Activated CD8-positive, alpha-beta memory T cell treated with anti-CD3 and anti-CD28 coated beads, Interleukin-2, amount 50 U/mL, for 1 hour (primary cell): ENCODE measurements at regions not wholly inside any gene's neighbourhood (a gene's known extent, or its start where the extent isn't known, plus 50 kb on each side); places are given as distances from the start of the nearest gene placed in this dataset.
"Not testable (repeated sequence)": the region's sequence is repeated elsewhere in the genome, so short reads cannot be mapped to it uniquely, and the experiment has no call there.

Experiments
- DNase-seq: peaks from one replicate; pipeline ENCODE4 v3.0.0-alpha.2; 2020; ENCODE audit errors: extremely low read depth

DNA sequence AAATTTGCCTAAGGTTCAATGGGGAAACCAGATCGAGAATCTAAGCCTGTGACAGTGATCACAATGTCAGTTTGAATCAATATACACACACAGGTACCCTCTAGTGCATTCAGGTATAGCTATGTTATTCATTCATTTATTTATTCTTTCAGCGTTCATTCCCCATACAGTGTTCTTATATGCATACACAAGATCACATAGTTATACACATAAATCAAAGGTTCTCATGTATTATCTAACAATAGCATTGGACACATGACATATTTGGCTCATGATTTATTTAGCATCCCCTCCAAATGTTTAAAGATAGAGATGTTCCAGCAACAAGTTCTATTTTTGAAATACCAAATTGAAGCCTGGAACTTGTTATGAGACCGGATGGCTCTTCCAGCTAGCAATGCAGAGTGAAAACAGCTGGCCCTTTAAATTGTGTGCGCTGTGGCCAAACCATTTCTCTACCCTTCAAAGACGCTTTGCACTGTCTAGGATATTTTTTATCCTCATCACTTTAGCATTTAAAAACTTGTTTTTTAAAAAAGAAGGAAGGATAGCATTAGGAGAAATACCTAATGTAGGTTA, 131.0 kb downstream of the ATXN3L start:
- DNase-seq = no peak

DNA sequence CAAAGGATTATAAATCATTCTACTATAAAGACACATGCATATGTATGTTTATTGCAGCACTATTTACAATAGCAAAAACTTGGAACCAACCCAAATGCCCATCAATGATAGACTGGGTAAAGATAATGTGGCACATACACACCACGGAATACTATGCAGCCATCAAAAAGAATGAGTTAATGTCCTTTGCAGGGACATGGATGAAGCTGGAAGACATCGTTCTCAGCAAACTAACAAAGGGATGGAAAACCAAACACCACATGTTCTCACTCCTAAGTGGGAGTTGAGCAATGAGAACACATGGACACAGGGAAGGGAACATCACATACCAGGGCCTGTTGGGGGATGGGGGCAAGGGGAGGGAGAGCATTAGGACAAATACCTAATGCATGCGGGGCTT, 133.2 kb downstream of the ATXN3L start:
- not testable (repeated sequence) for DNase-seq

DNA sequence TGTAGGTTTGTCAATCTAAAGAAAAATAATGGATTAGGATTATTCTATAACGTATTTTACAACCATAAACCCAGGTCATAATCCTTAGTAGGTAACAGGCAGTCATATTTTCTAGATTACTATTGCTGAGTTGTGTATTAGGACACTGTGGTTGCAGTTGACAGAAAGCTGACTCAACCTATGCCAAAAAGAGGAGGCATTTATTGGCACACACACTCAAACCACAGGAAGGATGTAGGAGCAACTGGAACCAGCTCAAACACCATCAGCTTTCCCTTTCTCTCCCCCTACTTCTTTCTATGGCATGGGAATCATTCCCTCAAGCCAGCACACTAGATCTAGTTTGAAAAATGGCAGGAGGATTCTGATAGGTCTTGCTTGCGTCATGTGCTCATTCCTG, 136.4 kb upstream of the FAM9C start:
- DNase-seq = no peak

DNA sequence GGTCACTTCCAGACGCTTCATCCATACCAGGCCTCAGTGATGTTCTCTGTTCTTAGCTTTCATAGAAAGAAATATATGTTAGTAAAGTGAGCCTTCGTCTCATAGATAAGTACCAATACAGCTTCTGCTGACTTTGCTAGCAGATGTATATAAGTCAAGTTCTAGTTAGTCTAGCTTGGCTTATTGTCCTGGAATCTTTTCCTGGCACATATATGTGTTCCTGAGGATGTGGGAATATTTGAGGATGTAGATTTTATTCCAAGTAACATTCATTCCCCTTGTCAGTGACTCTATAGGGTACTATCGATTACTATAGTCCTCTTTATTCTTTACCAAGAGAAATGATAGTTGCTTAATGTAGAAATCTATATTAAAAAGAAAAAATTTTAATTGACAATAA, 135.2 kb upstream of the FAM9C start:
- DNase-seq = no peak

DNA sequence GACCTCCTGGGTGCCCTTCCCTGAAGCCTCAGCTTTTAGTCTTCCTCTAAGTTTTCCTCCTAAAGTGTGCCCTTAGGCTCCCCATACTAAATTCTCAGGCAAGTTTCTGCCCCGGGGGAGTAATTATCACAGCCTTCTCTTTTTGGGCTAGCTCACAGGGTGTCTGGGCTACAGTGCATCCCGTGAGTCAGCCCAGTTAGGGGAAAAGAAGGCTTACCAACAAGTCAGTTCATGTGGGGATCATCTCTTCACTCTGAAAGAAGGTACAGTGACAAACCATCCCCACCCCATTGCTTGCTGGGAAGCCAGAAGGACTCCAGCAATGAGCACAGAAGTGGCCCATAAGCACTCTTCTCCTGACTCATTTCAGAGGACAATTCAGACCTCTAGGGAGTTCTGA, 134.7 kb upstream of the FAM9C start:
- no peak for DNase-seq

DNA sequence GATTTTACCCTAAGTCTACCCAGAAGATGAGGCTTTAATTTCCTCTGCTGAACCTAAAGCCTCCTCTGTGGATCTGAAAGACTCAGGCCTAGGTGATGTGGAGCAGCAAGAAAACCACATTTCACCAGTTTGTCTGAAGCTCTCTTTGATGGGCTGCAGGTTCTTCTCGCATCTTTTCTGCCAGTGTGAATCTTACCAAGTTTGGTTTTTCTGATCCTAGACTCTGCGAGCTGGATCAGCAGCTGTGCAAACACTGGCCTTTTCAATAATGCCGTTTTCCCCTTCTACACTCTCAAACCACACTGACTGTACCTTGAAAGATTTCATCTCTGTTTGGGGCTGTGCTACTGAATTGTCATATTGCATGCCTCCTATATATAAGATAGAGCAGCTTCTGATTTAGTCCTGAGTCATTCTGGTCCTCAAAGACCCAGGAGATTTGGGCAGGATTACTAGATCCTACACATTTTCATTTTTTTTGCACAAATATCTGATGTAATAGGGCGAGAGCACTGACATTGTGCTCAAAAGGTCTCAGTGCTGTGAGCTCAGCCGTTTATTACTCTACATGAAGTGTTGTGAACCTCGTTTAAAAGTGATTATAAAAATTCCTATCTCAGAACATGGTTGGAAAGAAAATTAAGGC, 133.6 kb upstream of the FAM9C start:
- DNase-seq = no peak

DNA sequence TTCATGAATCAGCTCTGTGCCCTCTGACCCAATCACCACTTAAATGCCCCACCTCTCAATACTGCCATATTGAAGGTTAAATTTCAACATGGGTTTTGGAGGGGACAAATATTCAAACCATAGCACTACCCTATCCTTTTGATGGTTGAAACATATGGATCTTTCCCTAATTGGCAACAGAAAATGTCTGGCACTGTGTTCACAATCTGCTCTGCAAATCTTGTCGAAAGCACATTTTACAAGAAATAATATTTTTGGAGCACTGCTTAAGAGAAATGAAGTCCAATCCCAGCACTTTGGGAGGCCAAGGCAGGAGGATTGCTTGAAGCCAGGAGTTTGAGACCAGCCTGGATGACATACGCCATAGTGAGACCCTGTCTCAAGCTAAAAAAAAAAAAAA, 130.6 kb upstream of the FAM9C start:
- DNase-seq = no peak

DNA sequence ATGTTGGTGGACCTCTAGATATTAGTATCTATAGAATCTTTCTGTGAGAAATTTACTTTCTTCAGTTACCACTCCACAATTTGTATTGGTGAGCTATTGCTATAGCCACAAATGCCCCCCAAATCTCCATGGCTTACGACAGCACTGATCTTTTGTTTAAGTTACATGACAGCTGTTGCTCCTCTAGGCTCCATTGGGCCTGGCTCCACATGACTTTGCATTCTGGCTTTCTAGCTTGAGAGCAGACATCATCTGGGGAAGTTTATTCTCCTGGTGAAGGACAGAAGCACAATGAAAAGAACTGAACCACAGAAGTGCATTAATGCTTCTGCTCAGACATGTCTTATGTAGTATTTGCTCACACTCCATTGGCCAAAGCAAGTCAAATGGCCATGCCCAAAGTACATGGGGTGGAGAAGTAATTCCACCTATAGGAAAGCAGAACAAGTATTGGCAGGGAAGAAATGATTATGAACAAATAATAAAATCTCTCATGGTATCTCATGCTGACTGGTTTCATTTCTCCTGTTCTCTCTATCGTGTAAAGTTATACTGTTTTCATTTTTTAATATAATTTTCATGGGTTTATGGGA, 126.6 kb upstream of the FAM9C start:
- DNase-seq = no peak

DNA sequence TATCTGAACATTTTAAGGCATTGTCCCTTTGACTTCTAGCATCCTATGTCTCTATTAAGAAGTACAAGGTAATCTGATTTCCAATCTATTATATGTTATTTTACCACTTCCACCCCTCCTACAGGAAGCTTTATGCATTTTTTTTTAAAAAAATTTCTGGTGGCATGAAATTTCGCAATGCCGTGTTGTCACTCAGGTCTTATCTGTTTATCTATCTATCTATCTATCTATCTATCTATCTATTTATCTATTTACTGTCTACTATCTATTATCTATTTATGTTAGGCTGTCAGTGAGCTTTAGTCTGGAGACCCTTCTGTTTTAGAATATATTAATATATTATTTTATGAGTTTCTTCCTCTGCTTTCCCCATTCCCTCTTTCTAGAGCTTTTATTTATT, 125.3 kb upstream of the FAM9C start:
- no peak for DNase-seq

DNA sequence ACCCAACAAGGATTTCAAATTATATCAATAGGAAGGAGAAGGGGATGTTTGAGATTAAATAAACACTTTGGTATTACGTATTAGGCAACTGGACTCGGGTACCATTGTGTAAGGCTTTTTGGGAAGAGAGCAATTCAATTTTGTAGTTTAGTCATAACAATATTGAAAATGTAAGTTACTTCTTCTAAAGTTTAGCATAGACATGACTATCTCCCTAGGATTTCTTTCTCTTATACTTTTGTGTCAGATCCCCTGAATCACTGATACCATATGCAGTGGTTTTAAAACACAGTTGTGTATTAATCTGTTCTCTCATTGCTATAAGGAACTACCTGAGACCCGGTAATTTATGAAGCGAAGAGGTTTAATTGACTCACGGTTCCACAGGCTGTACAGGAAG, 123.8 kb upstream of the FAM9C start:
- no peak for DNase-seq

DNA sequence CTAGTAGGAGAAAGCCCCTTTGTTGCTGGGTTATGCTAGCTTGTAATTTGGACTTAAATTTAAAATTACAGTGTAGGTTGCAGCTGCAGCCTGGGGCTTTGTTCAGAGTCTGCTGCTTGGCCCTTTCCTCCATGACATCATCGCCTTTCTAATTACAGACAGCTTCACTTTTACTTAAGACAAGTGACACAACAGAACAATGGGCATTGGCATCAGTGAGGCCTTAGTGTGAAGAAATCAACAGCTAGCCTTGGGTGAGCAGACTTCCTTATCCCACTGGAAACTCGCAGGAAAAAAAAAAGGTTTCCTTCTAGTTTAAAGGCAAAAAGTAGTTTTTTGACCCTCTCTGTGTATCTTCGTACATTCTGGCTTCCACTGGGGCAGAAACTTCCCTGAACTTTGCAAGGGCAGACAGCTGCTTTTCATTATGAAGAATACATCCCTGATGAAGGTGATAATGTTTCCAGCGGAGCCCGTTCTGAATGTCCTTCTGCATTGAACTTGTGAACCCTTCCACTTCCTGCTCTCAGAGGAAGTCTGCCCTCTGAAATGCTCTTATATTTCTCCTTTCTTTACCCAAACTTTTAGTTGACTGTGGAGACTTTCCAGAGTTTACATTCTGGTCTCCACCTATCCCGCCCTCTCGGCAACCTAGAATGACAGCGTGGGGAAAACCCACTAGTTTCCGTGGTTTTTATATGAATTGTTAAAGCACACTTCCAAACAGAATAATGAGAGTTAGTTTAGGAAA, 123.2 kb upstream of the FAM9C start:
- no peak for DNase-seq

DNA sequence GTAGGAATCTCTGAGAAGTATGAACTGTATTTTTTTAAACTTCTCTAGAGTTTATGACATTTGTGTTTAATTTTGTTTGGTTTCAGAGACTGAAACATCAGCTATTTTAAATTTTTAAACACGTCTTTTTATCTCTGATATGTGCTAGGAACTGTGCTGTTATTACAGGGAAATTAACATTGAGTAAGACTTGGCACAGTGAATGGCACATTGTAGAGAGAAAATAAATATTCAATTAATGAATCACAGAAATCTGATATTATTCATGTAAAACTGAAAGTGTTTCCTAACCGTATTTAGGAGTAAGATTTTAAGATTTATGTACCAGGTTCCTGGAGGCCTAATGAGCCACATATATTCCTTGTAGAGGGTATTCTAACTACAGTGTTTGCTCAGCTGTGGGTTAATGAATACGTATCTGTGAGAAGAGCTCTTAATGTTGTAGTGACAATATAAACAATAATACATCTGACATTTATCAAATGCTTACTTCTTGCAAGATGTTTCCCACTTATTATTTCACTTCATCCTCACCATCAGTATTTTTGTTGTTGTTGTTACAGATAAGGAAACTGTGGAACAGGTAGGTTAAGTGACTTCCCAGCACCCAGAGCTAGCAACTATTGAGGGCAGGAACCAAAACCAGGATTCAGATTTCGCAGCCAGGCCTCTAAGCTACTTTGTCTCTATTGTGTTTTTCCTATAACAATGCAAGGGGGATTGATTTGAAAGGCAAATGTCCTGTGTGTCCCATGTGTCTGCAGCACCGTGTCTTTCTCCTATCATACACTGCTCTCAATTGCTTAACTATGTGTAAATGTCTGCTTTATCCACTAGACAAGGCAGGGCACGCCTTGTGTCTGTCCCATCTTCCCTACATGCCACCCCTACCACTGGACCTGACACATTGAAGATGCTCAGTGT, 121.1 kb upstream of the FAM9C start:
- DNase-seq = no peak

DNA sequence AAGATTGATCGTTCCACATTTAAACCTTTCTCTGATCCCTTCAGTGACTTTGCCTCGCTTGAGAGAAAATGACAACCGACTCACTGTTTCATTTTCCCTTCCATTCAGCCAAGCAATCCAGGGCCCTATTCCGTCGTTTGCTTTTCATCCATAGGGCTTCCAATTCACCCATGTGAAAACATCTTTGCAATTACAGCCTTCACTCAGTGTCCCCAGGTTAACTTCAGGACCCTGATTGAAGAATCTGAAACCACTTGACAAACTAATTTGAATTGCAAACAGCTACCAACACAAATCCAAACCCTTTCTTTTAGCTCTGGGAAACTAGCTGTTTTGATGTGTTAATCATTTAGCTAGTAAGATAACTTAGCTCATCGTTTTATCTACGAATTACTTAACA, 120.2 kb upstream of the FAM9C start:
- no peak for DNase-seq

DNA sequence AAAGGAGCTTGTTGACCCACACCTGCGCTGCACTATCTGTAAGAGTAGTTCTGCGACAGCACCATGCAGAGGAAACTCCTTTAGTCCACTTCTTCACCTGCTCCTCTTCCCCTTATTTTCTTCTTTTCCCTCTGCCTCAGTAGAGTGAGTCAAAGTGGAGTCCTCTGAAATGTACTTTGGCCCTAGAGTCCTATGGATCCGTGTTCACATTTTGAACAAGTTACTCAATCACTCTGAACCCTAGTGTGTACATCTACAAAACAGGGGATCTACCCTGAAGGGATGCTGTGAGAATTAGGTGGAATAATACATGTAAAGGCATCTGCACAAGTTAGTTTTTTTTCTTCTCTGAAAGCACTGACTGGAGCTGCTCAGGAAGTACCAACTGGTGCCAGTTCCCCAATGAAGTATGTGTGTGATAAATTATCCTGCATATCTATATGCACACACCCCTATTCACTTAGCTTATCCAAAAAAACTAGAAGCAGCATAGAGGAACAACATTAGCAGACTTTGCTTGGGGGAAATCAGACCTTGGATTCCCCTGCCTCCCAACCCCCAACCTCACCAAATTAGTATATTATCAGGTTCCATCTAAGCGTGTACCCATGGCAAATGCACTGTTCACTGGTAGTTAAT, 118.5 kb upstream of the FAM9C start:
- DNase-seq = no peak

DNA sequence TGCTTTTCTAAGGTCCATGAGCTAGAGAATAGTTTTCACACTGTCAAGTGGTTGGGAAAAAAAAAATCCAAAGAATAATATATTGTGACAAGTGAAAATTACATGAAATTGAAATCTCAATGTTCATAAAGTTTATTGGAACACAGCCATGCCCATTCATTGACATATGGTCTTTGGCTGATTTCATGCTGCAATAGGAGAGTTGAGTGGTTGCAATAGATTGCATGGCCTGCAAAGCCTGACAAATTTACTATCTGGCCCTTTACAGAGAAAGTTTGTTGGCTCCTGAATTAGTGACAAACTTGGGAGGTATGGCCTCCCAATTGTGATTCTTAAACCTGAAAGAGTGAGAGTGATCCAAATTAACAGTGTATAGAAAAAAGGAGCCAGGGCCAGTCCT, 115.5 kb upstream of the FAM9C start:
- no peak for DNase-seq

DNA sequence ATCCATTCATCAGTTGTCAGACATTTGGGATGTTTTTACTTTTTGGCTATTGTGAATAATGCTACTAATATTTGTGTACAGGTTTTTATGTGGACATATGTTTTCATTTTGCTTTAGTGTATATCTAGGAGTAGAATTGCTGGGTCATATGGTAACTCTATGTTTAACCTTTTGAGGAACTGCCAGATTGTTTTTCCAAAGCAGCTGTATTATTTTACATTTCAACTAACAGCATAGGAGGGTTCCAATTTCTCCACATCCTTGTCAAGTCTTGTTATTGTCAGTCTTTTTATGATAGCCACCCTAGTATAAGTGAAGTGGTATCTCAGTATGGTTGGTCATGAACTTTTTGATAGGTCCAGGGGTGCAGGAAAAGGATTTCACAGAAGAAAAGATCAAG, 114.5 kb upstream of the FAM9C start:
- DNase-seq = no peak

DNA sequence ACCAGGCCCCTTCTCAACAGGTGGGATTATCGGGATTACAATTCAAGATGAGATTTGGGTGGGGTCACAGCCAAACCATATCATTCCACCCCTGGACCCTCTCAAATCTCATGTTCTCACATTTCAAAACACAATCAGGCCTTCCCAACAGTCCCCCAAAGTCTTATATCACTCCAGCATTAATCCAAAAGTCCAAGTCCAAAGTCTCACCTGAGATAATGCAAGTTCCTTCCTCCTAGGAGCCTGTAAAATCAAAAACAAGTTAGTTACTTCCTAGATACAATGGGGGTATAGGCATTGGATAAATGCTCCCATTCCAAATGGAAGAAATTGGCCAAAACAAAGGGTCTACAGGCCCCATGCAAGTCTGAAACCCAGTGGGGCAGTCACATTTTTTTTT, 111.1 kb upstream of the FAM9C start:
- DNase-seq = not testable (repeated sequence)

DNA sequence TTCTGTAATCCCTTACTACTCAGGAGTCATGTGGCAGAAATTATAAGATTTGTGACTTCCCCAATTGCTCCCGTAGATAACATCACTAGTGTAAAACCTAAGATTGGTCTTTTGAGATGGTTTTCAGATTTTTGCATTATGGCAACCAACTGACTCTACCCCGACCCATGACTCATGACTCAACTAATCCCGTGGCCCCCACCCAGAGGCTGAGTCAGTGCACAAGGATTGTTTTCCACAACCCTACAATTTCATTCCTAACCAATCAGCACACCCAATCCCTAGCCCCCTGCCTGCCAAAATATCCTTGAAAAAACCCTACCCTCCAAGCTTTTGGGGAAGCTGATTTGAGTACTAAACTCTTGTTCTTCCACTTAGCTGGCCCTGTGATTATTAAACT, 109.4 kb upstream of the FAM9C start:
- no peak for DNase-seq

DNA sequence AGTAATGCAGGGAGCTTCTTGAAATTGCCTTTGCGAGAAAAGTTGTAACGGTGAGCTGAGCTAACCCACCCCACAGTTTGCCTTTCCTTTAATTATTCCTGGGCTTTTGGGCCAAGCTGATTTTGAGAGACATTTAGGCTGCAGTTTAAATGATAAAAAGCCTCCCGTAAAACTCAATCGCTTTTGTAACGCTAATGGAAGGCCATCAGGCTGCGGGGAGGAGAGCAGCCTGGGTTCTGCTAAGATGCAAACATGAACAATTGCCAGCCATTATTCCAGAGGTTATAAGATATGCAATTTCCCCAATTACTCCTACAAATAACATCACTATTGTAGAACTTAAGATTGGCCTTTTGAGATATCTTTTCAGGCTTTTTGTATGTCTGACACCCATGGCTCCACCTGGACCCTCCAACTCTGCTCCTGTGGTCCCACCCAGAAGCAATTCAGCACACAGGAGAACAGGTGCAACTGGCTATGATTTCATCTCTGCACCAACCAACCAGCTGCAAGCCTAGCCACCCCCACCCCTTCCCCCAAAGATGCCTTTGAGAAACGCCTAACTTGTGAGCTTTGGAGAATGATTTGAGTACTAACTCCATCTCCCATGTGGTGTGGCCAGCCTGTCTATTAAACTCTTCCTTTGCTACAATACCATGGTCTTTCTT, 108.2 kb upstream of the FAM9C start:
- DNase-seq = no peak

DNA sequence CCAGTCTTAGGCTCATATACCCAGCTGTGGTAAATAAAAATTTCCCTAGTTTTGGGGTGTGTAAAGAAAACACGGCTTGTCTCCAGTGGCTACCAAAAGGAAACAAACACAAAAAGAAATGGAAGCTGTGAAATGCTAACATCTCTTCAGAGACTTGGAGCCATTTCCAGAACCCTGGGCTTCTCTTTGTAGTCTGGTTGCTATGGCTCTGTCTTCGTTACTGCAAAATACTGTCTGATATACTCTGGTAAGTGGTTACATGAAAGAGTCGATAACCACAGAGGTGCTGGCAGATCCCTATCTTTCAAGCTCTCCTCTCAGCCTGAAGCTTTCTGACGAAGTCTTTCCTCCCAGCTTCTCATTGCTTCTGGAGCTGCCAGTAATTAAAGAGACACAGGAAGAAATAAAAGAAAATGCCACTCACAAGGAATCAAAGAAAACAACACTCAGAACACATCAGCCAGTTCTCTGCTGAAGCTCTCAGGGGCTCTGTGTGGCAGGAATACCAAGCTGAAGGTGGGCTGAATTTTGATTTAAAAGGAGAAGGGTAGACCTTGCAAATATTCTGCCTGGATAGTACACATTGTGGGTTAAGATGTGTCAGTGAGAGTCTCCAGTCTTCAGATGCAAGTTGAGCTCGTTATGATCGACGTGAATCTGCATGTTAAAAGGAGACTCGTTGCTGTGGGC, 107.6 kb upstream of the FAM9C start:
- DNase-seq = peak; percentile 26
